Esophagus muscularis mucosa (tissue), 4 donors: ENCODE measurements at regions not wholly inside any gene's neighbourhood (a gene's known extent, or its start where the extent isn't known, plus 50 kb on each side); places are given as distances from the start of the nearest gene placed in this dataset.

ENCODE experiments used
- DNase-seq: peaks from one replicate; pipeline ENCODE4 v3.0.0-alpha.2; 2017; ENCODE audit errors: extremely low spot score
- H3K27ac ChIP-seq, 4 donors: fragments of 200-600 bp; sonication (generic); replicated peaks in 1 of 4; 1 replicate in 3 of 4; 2 replicates in 1 of 4; pipeline ENCODE4 v1.5.1; 2016 to 2019; ENCODE audit warnings: mild to moderate bottlenecking in 1 of 4
- H3K27me3 ChIP-seq, 4 donors: fragments of 200-600 bp; sonication (generic); one replicate each; pipeline versions ENCODE4 v1.5.1 to v1.6.0; 2016 to 2019
- H3K36me3 ChIP-seq, 4 donors: fragments of 200-600 bp; sonication (generic); one replicate each; pipeline ENCODE4 v1.5.1; 2016 to 2019
- H3K4me1 ChIP-seq, 4 donors: fragments of 200-600 bp; sonication (generic); one replicate each; pipeline ENCODE4 v1.5.1; 2016 to 2019
- H3K4me3 ChIP-seq, 4 donors: fragments of 200-600 bp; sonication (generic); 1 replicate in 2 of 4; 2 replicates in 2 of 4; pipeline ENCODE4 v1.5.1; 2016 to 2019; ENCODE audit warnings: mild to moderate bottlenecking in 4 of 4, moderate library complexity in 1 of 4
- H3K9me3 ChIP-seq, 4 donors: fragments of 200-600 bp; sonication (generic); 1 replicate in 3 of 4; 2 replicates in 1 of 4; pipeline ENCODE4 v1.5.1; 2016 to 2019
- CTCF ChIP-seq, 3 experiments: fragments of 200-600 bp in 2 of 3; fragments of 450-650 bp in 1 of 3; sonication (generic) in 2 of 3; IDR thresholded peaks; one replicate each; pipeline ENCODE4 v1.5.1; 2017 to 2019; ENCODE audit warnings: antibody characterized with exemption in 3 of 3, mild to moderate bottlenecking in 2 of 3, moderate library complexity in 1 of 3
- EP300 ChIP-seq: sonication (generic); formaldehyde crosslinking; IDR thresholded peaks from one replicate; pipeline ENCODE4 v1.6.1; 2017; ENCODE audit warnings: antibody characterized with exemption
- POLR2A ChIP-seq: fragments of 450-650 bp; IDR thresholded peaks from one replicate; pipeline ENCODE4 v1.6.1; 2017; ENCODE audit warnings: antibody characterized with exemption, moderate library complexity, mild to moderate bottlenecking, low read depth
- POLR2AphosphoS5 ChIP-seq, 2 donors: sonication (generic); formaldehyde crosslinking; IDR thresholded peaks; one replicate each; pipeline ENCODE4 v1.6.1; 2017; ENCODE audit warnings: antibody characterized with exemption in 2 of 2
- WGBS: methylation state at CpG from one replicate; pipeline ENCODE4 v1.1.5; 2018; 5-methylcytosine and 5-hydroxymethylcytosine counted together
- intact Hi-C: fragments of 100-400 bp; cut with DNase I; formaldehyde crosslinking; loops from one replicate; pipeline ENCODE4 v1.15.1; 2023

DNA sequence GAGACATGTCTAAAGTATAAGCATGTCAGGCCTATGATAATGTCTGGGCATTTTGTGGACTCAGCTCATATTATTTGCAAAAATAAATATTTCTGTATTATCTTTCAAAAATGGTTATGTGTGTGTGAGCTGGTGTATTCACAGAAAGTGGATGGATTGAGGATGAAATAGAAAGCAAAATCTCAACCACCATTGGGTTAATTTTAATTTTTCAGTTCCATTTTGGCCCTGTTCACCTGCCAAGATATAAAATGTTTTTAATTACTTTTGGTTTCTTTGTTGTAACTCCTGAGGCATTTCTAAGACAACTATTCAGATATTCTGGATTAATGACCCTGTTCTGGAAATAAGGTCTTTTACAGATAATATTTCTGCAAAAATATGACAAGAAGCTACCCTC, 232.7 kb upstream of the PPFIA2 start:
- TF ChIP-seq CTCF (IDR thresholded peaks at IDR 0.05) (no peak), POLR2A (no peak), EP300 (no peak), POLR2AphosphoS5 (IDR thresholded peaks at IDR 0.05) (no peak)
- Histone ChIP-seq H3K27ac (no peak overlapping the region), H3K9me3 (no peaks in the 10 kb centered on the region), H3K4me3 (no peak overlapping the region), H3K36me3 (no peaks in the 10 kb centered on the region), H3K4me1 (peaks cover 0 to 29% (median 10%) of the 10 kb centered on the region in 4 donors), H3K27me3 (no peaks in the 10 kb centered on the region)
- DNase-seq: no peak
- intact Hi-C loops: no loop called here

GRCh38 chr12:81988362-81988761, 229.2 kb upstream of the PPFIA2 start:
- intact Hi-C loops: no loop called here
- Histone ChIP-seq H3K36me3 (no peaks in the 10 kb centered on the region), H3K27me3 (no peaks in the 10 kb centered on the region), H3K4me1 (peaks cover 0 to 15% (median 2%) of the 10 kb centered on the region in 4 donors), H3K9me3 (no peaks in the 10 kb centered on the region), H3K27ac (no peak overlapping the region), H3K4me3 (no peak overlapping the region)
- 88% methylated on average over 1 of the region's 1 CpG for WGBS
- DNase-seq: no peak
- TF ChIP-seq EP300: no peak
- no peak for TF ChIP-seq POLR2AphosphoS5 (IDR thresholded peaks at IDR 0.05)
- TF ChIP-seq CTCF (IDR thresholded peaks at IDR 0.05): no peak
- no peak for TF ChIP-seq POLR2A

GRCh38 chr12:81987371-81987770, 228.2 kb upstream of the PPFIA2 start:
- no peak for DNase-seq
- H3K9me3 ChIP-seq: no peaks in the 10 kb centered on the region
- no peak overlapping the region for H3K27ac ChIP-seq
- 52% methylated on average over 2 of the region's 2 CpGs for WGBS
- TF ChIP-seq POLR2A (no peak), EP300 (no peak), POLR2AphosphoS5 (IDR thresholded peaks at IDR 0.05) (no peak), CTCF (IDR thresholded peaks at IDR 0.05) (no peak)
- no peaks in the 10 kb centered on the region for H3K27me3 ChIP-seq
- H3K36me3 ChIP-seq: no peaks in the 10 kb centered on the region
- no peak overlapping the region for H3K4me3 ChIP-seq
- intact Hi-C loops: no loop called here
- peaks cover 0 to 15% (median 2%) of the 10 kb centered on the region in 4 donors for H3K4me1 ChIP-seq

DNA sequence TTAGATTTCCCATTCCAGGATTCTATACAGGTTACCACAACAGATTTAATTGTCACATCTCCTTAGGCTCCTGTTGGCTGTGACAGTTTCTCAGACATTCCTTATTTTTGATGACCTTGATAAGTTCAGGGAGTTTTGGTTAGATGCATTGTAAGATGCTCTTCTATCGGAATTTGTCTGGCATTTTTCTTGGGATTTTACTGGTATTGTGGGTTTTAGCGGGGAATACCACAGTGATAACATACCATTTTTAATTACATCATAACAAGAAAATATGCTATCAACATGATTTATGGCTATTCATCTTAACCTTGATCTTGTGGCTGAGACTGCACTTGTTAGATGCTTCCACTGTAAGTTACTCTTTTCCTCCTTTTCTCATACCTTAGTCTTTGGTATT, 217.5 kb upstream of the PPFIA2 start:
- Histone ChIP-seq H3K4me3 (no peak overlapping the region), H3K9me3 (no peaks in the 10 kb centered on the region), H3K36me3 (no peaks in the 10 kb centered on the region), H3K4me1 (no peaks in the 10 kb centered on the region), H3K27ac (no peak overlapping the region), H3K27me3 (no peaks in the 10 kb centered on the region)
- TF ChIP-seq POLR2A (no peak), POLR2AphosphoS5 (IDR thresholded peaks at IDR 0.05) (no peak), CTCF (IDR thresholded peaks at IDR 0.05) (no peak), EP300 (no peak)
- 91% methylated on average over 2 of the region's 2 CpGs for WGBS
- DNase-seq: no peak
- intact Hi-C loops: no loop called here

DNA sequence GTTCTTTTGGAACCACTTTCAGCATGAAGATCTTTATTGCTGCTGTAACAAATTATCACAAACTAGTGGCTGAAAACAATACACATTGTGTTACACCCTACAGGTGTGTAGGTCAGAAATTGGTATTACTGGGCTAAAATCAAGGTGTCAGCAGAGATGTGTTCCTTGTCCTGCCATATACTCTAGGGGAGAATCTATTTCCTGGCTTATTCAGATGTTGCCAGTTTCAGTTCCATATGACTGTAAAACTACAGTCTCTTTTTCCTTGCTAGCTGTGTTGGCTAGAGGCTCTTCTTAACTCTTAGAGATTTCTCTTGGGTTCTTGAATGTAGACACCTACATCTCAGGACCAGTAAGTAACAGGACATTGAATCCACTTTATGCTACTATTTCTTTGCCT, 215.6 kb upstream of the PPFIA2 start:
- intact Hi-C loops: no loop called here
- Histone ChIP-seq H3K9me3 (no peaks in the 10 kb centered on the region), H3K36me3 (no peaks in the 10 kb centered on the region), H3K27ac (no peak overlapping the region), H3K27me3 (no peaks in the 10 kb centered on the region), H3K4me1 (no peaks in the 10 kb centered on the region), H3K4me3 (no peak overlapping the region)
- TF ChIP-seq POLR2A (no peak), CTCF (IDR thresholded peaks at IDR 0.05) (no peak), POLR2AphosphoS5 (IDR thresholded peaks at IDR 0.05) (no peak), EP300 (no peak)
- no peak for DNase-seq
